ENCODE measurements at regions not wholly inside any gene's neighbourhood (a gene's known extent, or its start where the extent isn't known, plus 50 kb on each side); places are given as distances from the start of the nearest gene placed in this dataset.

DNA sequence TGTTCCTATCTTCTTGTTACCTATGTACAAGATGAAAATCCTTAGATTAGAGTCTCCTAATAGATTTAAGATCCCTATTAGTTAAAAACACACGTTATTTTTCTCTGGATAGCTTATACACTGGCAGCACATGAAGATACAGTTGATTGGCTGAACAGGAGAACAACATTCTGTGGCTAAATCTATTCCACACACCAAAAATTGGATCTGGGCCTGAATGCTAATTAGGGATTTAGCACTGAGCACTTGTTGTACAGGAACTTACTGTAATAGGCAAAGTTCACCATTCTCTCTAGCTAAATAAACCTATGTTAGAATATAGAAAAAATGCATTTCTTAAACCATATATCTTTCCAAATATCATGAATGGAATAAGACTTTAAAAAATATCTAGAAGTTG, 117.1 kb upstream of the PTGFR start:
- DNase-seq, result no peak
- Mint-ChIP-seq H3K4me1 (no peaks in the 10 kb centered on the region), H3K9me3 (peaks cover 0 to 1% (median 0%) of the 10 kb centered on the region in 11 donors), H3K4me3 (no peak overlapping the region), H3K27ac (no peak overlapping the region), H3K27me3 (no peaks in the 10 kb centered on the region), H3K36me3 (no peaks in the 10 kb centered on the region)
- H3K27me3 ChIP-seq (ENCODE audit: control insufficient read depth in 2 of 2, insufficient read depth in 2 of 2, low read length in 2 of 2), result no peaks in the 10 kb centered on the region
- H3K36me3 ChIP-seq (ENCODE audit: control insufficient read depth in 2 of 3, insufficient read depth in 3 of 3, low read length in 3 of 3), result no peaks in the 10 kb centered on the region
- H3K27ac ChIP-seq (ENCODE audit: low read depth, low read length), result no peak overlapping the region
- H3K4me1 ChIP-seq (ENCODE audit: control insufficient read depth in 2 of 2, insufficient read depth in 2 of 2, low read length in 2 of 2), result no peaks in the 10 kb centered on the region
- CTCF ChIA-PET, result no interaction called here
- intact Hi-C loops (cut with micrococcal nuclease), result no loop called here
- H3K4me3 ChIP-seq (ENCODE audit: low read length), result no peak overlapping the region
- ATAC-seq, result no peak
- POLR2A ChIA-PET, result no interaction called here
- H3K9me3 ChIP-seq (ENCODE audit: control insufficient read depth in 2 of 3, low read length in 3 of 3), result no peaks in the 10 kb centered on the region

DNA sequence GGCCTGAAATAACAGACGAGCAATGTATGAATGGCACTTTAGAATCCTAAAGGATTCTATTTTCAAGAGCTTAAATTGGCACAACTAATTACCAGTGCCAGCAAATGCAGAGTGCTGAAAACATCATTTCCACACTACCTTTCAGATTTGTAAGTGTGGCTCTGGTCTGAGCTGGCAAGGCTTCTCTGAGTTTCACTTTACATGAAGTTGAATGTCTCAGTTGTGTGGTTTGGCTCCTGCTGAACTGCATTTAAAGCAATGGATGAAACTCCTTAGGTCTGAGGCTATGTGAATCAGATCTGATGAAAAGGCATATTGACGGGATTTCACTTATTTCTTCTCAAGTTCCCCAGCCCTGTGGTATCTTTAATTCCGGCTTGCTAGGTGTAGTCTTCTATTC, 114.8 kb upstream of the PTGFR start:
- Mint-ChIP-seq H3K27ac (no peak overlapping the region), H3K36me3 (no peaks in the 10 kb centered on the region), H3K4me1 (no peaks in the 10 kb centered on the region), H3K27me3 (no peaks in the 10 kb centered on the region), H3K9me3 (peaks cover 0 to 1% (median 0%) of the 10 kb centered on the region in 11 donors), H3K4me3 (no peak overlapping the region)
- H3K4me1 ChIP-seq (ENCODE audit: control insufficient read depth in 2 of 2, insufficient read depth in 2 of 2, low read length in 2 of 2), result no peaks in the 10 kb centered on the region
- ATAC-seq (no peak), DNase-seq (no peak)
- no peak overlapping the region for H3K4me3 ChIP-seq (ENCODE audit: low read length)
- ChIA-PET POLR2A (no interaction called here), CTCF (no interaction called here)
- H3K27ac ChIP-seq (ENCODE audit: low read depth, low read length), result no peak overlapping the region
- H3K27me3 ChIP-seq (ENCODE audit: control insufficient read depth in 2 of 2, insufficient read depth in 2 of 2, low read length in 2 of 2), result no peaks in the 10 kb centered on the region
- no peaks in the 10 kb centered on the region for H3K9me3 ChIP-seq (ENCODE audit: control insufficient read depth in 2 of 3, low read length in 3 of 3)
- intact Hi-C loops (cut with micrococcal nuclease), result no loop called here
- H3K36me3 ChIP-seq (ENCODE audit: control insufficient read depth in 2 of 3, insufficient read depth in 3 of 3, low read length in 3 of 3), result no peaks in the 10 kb centered on the region

DNA sequence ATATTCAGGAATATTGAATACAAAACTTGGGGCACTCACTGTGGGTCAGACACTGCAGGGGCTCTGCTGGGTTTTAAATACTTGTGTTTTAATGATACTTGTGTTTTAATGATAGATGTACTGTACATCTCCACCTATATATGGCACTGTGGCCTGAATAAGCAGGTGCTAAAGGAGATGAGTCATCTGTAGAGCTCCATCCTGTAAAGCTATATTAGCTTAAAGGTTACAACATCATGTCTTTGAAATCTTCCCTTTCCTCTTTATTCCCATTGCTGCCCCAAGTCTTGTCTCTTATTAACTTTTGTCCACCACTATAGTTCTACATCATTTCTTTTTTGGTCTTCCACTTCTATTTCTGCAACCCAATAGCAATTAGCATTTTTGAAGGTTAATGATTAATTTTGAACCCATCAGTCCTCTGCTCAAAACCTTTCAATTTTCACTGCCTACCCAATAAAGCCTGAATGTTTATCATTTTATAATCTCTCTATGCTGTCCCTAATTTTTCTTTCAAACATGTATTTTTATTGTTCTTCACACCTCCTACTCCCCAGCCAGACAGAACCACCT, 113.3 kb upstream of the PTGFR start:
- ChIA-PET CTCF (no interaction called here), POLR2A (no interaction called here)
- Mint-ChIP-seq H3K4me3 (no peak overlapping the region), H3K27me3 (no peaks in the 10 kb centered on the region), H3K9me3 (peaks cover 0 to 4% (median 0%) of the 10 kb centered on the region in 11 donors), H3K4me1 (no peaks in the 10 kb centered on the region), H3K36me3 (no peaks in the 10 kb centered on the region), H3K27ac (no peak overlapping the region)
- Histone ChIP-seq H3K36me3 (ENCODE audit: control insufficient read depth in 2 of 3, insufficient read depth in 3 of 3, low read length in 3 of 3) (no peaks in the 10 kb centered on the region), H3K9me3 (ENCODE audit: control insufficient read depth in 2 of 3, low read length in 3 of 3) (no peaks in the 10 kb centered on the region), H3K4me1 (ENCODE audit: control insufficient read depth in 2 of 2, insufficient read depth in 2 of 2, low read length in 2 of 2) (no peaks in the 10 kb centered on the region), H3K27me3 (ENCODE audit: control insufficient read depth in 2 of 2, insufficient read depth in 2 of 2, low read length in 2 of 2) (no peaks in the 10 kb centered on the region), H3K27ac (ENCODE audit: low read depth, low read length) (no peak overlapping the region), H3K4me3 (ENCODE audit: low read length) (no peak overlapping the region)
- DNase-seq, result no peak
- intact Hi-C loops (cut with micrococcal nuclease), result no loop called here
- ATAC-seq, result no peak

DNA sequence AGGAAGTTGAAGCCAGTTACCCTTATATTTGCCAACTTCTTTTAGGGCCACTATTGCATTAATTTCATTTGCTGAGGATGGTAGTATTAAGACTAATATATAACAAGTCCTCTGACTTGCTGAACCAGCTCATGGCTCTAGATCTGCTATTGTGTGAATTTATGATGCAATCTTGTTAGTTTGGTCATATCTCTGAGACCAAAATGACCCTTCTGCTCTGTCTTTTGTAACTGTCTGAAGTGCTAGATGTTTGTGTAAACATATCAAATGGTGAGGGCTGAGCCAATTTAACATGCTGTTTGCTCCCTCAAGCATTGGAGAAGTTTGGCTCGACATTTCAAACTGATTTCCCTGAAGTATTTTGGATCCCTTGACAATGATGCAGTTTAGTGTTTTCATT, 106.9 kb upstream of the PTGFR start:
- Histone ChIP-seq H3K27me3 (ENCODE audit: control insufficient read depth in 2 of 2, insufficient read depth in 2 of 2, low read length in 2 of 2) (no peaks in the 10 kb centered on the region), H3K9me3 (ENCODE audit: control insufficient read depth in 2 of 3, low read length in 3 of 3) (no peaks in the 10 kb centered on the region), H3K4me1 (ENCODE audit: control insufficient read depth in 2 of 2, insufficient read depth in 2 of 2, low read length in 2 of 2) (no peaks in the 10 kb centered on the region), H3K27ac (ENCODE audit: low read depth, low read length) (no peak overlapping the region), H3K4me3 (ENCODE audit: low read length) (no peak overlapping the region), H3K36me3 (ENCODE audit: control insufficient read depth in 2 of 3, insufficient read depth in 3 of 3, low read length in 3 of 3) (no peaks in the 10 kb centered on the region)
- no peaks in the 10 kb centered on the region for H3K4me1 Mint-ChIP-seq
- peaks cover 0 to 6% (median 0%) of the 10 kb centered on the region in 5 donors for H3K27me3 Mint-ChIP-seq
- ATAC-seq (no peak), DNase-seq (no peak)
- intact Hi-C loops (cut with micrococcal nuclease), result no loop called here
- H3K27ac Mint-ChIP-seq, result no peak overlapping the region
- H3K4me3 Mint-ChIP-seq, result no peak overlapping the region
- H3K36me3 Mint-ChIP-seq, result no peaks in the 10 kb centered on the region
- CTCF ChIA-PET, result no interaction called here
- H3K9me3 Mint-ChIP-seq, result peaks cover 0 to 4% (median 0%) of the 10 kb centered on the region in 11 donors
- POLR2A ChIA-PET, result no interaction called here

DNA sequence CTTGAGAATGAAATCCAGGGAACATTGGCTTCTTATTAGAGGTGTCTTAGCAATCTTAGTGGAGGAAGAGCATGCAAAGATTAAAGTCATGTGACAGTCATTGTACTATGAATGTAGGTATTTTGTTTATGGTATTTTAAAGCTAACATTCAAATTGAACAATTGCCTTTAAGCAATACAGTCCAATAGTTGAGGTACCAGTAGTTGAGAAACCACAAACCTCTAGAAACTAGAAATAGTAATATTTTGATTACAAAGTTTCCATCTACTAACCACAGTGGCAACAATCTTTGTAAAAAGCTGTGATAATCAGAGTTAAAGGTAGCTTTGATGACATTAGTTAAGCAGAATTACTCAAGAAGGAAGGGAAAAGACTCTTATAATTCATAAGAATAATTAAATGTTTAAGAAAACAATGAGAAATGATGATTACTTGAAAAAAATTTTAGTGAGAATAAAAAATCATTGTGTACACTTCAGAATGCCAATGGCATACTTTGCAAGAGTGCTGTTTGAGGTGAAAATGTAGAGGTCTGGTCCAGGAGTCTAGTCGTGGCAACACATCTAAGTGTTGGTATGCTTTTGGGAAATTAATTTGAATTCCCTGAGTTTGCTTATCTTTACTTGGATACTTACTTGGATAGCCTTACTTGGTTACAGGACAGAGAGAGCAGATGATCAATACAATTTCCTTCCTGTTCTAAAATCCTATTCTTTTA, 104.9 kb upstream of the PTGFR start:
- no peak overlapping the region for H3K27ac Mint-ChIP-seq
- Histone ChIP-seq H3K4me1 (ENCODE audit: control insufficient read depth in 2 of 2, insufficient read depth in 2 of 2, low read length in 2 of 2) (no peaks in the 10 kb centered on the region), H3K27ac (ENCODE audit: low read depth, low read length) (no peak overlapping the region), H3K9me3 (ENCODE audit: control insufficient read depth in 2 of 3, low read length in 3 of 3) (no peaks in the 10 kb centered on the region), H3K36me3 (ENCODE audit: control insufficient read depth in 2 of 3, insufficient read depth in 3 of 3, low read length in 3 of 3) (no peaks in the 10 kb centered on the region), H3K4me3 (ENCODE audit: low read length) (no peak overlapping the region), H3K27me3 (ENCODE audit: control insufficient read depth in 2 of 2, insufficient read depth in 2 of 2, low read length in 2 of 2) (no peaks in the 10 kb centered on the region)
- no peak for ATAC-seq
- peaks cover 0 to 6% (median 0%) of the 10 kb centered on the region in 11 donors for H3K9me3 Mint-ChIP-seq
- no peaks in the 10 kb centered on the region for H3K36me3 Mint-ChIP-seq
- ChIA-PET POLR2A (no interaction called here), CTCF (no interaction called here)
- no peak overlapping the region for H3K4me3 Mint-ChIP-seq
- H3K4me1 Mint-ChIP-seq, result no peaks in the 10 kb centered on the region
- peaks cover 0 to 6% (median 0%) of the 10 kb centered on the region in 5 donors for H3K27me3 Mint-ChIP-seq
- intact Hi-C loops (cut with micrococcal nuclease), result no loop called here
- no peak for DNase-seq

DNA sequence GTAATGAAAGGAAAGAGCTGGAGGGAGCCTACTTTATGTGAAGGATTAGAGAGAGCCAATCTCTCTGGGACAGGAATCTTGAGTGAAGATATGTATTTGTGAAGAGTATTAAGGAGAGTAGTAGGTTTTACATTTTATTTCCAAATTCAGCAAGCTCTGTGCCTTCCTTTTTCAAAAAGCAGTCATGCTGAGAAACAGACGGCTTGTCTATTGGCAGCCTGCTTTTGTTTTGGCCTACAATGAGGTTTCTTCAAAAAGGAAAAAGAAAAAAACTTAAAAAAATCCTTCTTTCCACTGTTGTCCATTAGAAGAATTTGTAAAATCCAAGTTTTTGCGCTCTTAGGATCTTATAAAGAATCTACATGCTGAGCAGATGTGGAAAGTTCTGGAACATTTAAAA, 103.6 kb upstream of the PTGFR start:
- peaks cover 0 to 6% (median 0%) of the 10 kb centered on the region in 5 donors for H3K27me3 Mint-ChIP-seq
- intact Hi-C loops (cut with micrococcal nuclease), result no loop called here
- no peaks in the 10 kb centered on the region for H3K27me3 ChIP-seq (ENCODE audit: control insufficient read depth in 2 of 2, insufficient read depth in 2 of 2, low read length in 2 of 2)
- no peak for DNase-seq
- peaks cover 0 to 6% (median 0%) of the 10 kb centered on the region in 11 donors for H3K9me3 Mint-ChIP-seq
- H3K27ac ChIP-seq (ENCODE audit: low read depth, low read length), result no peak overlapping the region
- H3K4me1 ChIP-seq (ENCODE audit: control insufficient read depth in 2 of 2, insufficient read depth in 2 of 2, low read length in 2 of 2), result no peaks in the 10 kb centered on the region
- no peaks in the 10 kb centered on the region for H3K36me3 ChIP-seq (ENCODE audit: control insufficient read depth in 2 of 3, insufficient read depth in 3 of 3, low read length in 3 of 3)
- H3K4me3 ChIP-seq (ENCODE audit: low read length), result no peak overlapping the region
- no peaks in the 10 kb centered on the region for H3K36me3 Mint-ChIP-seq
- CTCF ChIA-PET, result no interaction called here
- POLR2A ChIA-PET, result no interaction called here
- H3K9me3 ChIP-seq (ENCODE audit: control insufficient read depth in 2 of 3, low read length in 3 of 3), result no peaks in the 10 kb centered on the region
- H3K27ac Mint-ChIP-seq, result no peak overlapping the region
- H3K4me1 Mint-ChIP-seq, result no peaks in the 10 kb centered on the region
- ATAC-seq, result no peak
- H3K4me3 Mint-ChIP-seq, result no peak overlapping the region

DNA sequence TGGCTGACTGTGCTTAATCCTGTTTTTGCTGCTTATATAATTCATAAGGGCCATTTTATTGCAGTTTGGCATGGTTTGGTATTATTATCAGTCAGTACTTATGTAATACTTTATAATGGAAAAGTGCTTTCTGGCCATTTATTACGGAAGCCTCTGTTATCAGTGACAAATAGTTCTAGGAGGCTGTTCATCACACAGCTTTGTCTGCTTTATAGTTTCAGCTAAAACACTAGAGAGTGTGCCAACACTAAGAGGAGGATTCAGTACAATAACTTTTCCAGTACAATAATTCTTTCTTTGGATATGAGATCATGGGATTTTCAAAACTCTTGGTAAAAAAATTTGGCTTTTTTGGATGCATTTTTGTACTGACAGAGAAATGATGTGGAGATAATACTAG, 102.9 kb upstream of the PTGFR start:
- Histone ChIP-seq H3K4me1 (ENCODE audit: control insufficient read depth in 2 of 2, insufficient read depth in 2 of 2, low read length in 2 of 2) (no peaks in the 10 kb centered on the region), H3K27ac (ENCODE audit: low read depth, low read length) (no peak overlapping the region), H3K27me3 (ENCODE audit: control insufficient read depth in 2 of 2, insufficient read depth in 2 of 2, low read length in 2 of 2) (no peaks in the 10 kb centered on the region), H3K36me3 (ENCODE audit: control insufficient read depth in 2 of 3, insufficient read depth in 3 of 3, low read length in 3 of 3) (no peaks in the 10 kb centered on the region), H3K4me3 (ENCODE audit: low read length) (no peak overlapping the region), H3K9me3 (ENCODE audit: control insufficient read depth in 2 of 3, low read length in 3 of 3) (no peaks in the 10 kb centered on the region)
- no peak overlapping the region for H3K4me3 Mint-ChIP-seq
- H3K27me3 Mint-ChIP-seq, result peaks cover 0 to 6% (median 0%) of the 10 kb centered on the region in 5 donors
- no peak for DNase-seq
- CTCF ChIA-PET, result no interaction called here
- H3K4me1 Mint-ChIP-seq, result no peaks in the 10 kb centered on the region
- POLR2A ChIA-PET, result no interaction called here
- peaks cover 0 to 6% (median 0%) of the 10 kb centered on the region in 11 donors for H3K9me3 Mint-ChIP-seq
- no peak for ATAC-seq
- intact Hi-C loops (cut with micrococcal nuclease), result no loop called here
- no peaks in the 10 kb centered on the region for H3K36me3 Mint-ChIP-seq
- H3K27ac Mint-ChIP-seq, result no peak overlapping the region

Data from naive thymus-derived CD4-positive, alpha-beta T cell (primary cell).